ENCODE measurements at regions not wholly inside any gene's neighbourhood (a gene's known extent, or its start where the extent isn't known, plus 50 kb on each side); places are given as distances from the start of the nearest gene placed in this dataset.
A peak's percentile ranks its signal among the peaks of the same experiment; 100 is the strongest.

DNA sequence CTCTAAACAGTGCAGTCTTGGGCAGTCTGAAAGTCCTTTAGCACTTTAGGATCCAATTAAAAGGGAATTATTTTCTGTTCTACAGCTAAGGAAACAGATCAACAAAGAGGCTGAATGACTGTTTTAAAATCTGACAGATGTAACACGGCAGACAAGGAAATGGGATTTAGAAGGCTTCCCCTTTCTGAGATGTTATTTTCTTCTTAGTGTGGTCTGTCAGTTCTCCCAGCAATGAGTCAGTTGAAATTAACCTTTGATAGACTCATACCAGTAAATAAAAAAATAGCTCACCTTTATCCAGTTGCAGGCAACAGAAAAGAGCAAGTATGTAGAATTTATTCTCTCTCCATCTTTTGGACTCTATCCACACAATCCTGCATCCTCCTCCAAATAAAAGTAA, 98.1 kb downstream of the NEDD1 start:
- in situ Hi-C loops (cut with HindIII; ENCODE audit: low sequenced_read_pairs): no loop called here
- DNase-seq (ENCODE audit: low spot score): no peak

DNA sequence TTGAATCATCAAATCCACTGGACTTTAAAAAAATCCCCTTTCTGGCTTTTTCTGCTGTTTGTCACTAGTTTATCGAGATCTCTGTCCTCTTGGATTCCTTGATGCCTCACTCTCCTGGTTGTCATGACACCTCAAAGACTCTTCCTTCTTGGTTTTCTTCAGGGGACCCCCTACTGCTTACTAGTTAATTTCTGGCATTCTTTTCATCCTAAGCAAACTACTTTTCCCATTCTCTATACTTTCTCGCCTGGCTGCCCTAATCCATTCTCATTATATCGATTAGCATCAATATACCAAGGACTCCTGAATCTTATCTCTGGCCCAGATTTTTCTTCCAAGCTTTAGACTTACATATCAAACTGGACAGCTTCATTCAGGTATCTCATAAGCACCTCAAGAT, 98.6 kb downstream of the NEDD1 start:
- DNase-seq (ENCODE audit: low spot score): no peak
- in situ Hi-C loops (cut with HindIII; ENCODE audit: low sequenced_read_pairs): no loop called here

DNA sequence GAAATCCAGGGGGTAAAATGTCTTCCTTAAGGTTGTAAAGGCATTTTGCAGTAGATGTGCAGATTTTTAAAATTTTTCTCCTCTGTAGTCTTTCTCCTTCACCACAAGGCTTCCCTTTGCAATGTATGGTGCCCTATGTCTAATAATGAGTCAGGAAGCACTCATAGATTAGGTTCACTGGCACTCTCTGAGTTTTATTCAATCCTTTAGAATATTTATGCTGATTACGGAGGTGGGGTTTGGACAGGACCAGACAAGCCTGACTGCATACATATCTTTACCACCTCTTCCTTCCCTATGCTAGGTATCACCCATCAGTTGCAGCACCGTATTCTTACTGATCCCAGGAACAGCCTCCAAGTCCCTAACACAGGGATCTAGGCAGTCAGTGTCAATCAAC, 99.5 kb downstream of the NEDD1 start:
- no peak for DNase-seq (ENCODE audit: low spot score)
- in situ Hi-C loops (cut with HindIII; ENCODE audit: low sequenced_read_pairs): no loop called here

DNA sequence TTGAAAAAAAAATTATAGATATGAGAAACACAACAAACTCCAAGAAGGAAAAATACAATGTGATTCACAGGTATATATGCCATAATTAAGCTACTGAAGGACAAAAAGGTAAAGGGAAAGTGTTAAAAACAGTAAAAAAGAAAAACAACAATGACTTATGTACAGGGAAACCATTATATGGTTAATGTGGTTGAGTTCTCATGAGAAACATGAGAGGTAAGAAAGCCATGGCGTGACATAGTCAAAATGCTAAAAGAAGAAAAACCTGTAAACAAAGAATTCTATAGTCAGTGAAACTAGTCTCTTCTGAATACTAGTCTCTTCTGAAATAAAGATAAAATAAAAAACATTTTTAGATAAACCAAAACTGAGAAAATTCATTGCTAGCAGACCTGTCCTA, 109.1 kb downstream of the NEDD1 start:
- in situ Hi-C loops (cut with HindIII; ENCODE audit: low sequenced_read_pairs): no loop called here
- no peak for DNase-seq (ENCODE audit: low spot score)

DNA sequence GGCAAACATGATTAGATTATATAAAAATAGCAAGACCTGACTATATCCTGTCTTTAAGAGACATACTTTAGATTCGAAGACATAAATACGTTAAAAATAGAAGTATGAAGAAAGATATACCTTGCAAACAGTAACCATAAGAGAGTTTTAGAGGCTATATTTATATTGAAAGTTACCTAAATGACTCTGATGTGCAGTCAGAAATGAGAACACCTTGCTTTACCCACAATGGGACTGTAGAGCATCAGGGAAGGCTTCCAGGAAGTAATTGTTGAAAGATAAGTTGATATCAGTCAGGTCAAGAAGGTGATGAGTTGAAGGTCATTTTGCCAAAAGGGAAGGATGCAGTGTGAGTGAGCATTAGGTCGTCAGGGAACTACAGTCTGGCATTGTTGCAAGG, 110.2 kb downstream of the NEDD1 start:
- in situ Hi-C loops (cut with HindIII; ENCODE audit: low sequenced_read_pairs): no loop called here

DNA sequence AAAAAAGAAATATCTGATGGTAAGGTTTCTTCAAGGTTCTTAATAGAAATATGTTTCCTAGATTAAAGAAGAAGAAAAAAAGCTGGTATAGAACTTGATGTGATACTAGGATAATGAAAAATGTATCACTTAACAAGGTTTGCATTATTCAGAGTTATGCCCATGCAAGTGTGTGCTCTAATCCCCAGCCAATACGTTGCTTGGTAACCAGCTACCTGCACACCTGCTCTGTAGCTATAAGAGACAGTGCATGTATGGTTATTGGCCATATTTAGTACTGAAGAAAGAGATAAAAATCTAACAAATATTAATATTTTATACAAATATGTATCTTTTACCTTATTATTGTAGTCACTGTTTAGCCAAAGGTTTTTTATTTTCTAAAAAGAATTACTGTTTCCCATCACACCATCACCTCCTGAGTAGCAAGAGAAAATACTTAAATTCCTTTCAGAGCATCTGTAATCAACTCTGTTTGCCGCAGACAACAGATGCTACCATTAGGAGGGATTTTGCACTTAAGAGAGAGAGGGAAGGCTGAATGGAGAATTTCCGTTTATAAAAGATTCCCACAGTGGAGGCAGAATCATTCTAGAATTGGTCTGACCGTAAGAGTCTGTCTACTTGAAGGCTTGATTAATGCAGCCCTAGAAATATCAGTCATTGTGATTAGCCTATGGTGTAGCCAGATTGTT, 115.6 kb downstream of the NEDD1 start:
- in situ Hi-C loops (cut with HindIII; ENCODE audit: low sequenced_read_pairs): no loop called here
- no peak for DNase-seq (ENCODE audit: low spot score)

More for the DNA sequence above, 110.2 kb downstream of the NEDD1 start:
- DNase-seq (ENCODE audit: low spot score): no peak

DNA sequence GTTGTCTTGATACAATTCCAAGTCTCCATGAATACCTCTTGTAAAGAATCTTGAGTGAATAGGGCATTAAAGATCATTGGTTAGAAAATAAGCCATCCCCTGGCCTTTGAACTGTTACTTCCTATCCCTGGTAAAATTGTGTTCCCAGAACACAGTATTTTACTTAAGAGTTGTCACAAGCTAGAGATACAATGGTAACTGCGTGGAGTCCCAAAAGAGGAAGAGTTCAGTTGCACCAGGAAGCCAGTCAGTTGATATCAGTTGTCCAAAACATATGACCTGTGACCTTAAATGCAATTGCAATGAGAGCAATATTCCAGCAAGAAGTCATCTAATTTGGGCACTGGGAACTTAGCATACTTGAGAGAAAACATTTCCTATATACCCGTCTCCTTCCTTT, 117.3 kb downstream of the NEDD1 start:
- DNase-seq (ENCODE audit: low spot score): no peak

DNA sequence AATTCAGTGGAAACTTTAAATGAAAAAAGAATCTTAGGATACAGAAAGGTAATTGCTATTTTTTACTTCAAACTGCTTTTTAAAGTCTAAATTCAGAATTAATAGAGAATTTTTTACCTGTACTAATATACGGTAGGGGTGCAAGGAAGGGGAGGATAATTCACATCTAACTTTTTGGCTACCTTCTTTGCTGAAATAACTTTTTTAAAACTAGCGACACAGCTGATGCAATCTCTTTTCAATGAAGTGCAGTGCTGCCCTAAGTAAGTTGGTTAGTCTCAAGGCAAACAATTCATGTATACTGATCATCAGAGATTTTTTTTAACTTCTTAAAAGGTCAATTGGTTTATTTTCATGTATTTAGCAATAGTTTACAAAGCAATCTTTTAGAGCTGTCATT, 119.8 kb downstream of the NEDD1 start:
- in situ Hi-C loops (cut with HindIII; ENCODE audit: low sequenced_read_pairs): no loop called here
- DNase-seq (ENCODE audit: low spot score): no peak

More for the DNA sequence above, 117.3 kb downstream of the NEDD1 start:
- in situ Hi-C loops (cut with HindIII; ENCODE audit: low sequenced_read_pairs): no loop called here

DNA sequence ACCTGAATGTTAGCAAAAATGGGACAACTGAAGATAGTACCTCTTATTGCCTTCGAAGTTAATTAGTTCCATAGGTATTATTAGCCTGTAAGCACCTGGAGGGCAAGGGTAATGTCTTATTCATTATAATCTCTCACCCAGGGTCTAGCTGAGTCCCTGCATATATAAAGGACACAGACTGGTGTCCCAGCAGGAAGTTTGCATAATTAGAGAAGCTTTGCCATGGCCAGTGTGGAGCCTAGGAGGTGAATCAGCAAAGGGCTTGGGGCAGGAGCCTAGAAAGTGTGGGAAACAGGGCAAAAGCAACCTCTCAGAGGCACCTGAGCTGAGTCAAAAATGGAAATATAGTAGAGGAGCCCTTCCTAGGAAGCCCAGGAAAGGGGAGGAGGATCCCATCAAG, 120.4 kb downstream of the NEDD1 start:
- no peak for DNase-seq (ENCODE audit: low spot score)
- in situ Hi-C loops (cut with HindIII; ENCODE audit: low sequenced_read_pairs): no loop called here

DNA sequence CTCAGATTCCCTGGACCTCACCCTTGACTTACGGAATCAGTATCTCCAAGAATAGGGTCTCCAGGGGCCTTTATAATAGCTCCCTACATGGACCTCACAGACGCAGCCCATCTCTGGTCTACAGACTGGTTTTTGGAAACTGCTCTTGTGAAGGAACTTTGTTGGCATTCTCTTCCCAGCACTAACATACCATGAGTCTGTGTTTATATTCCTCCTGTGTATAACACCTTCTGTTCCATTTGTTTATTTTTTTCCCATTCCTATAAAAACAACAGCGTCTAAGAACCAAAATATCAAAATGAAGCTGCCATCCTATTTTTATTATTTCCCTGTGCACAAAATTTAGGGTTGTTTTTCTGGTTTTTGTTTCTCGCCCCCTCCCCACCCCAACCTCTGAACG, 131.1 kb downstream of the NEDD1 start:
- no peak for DNase-seq (ENCODE audit: low spot score)
- in situ Hi-C loops (cut with HindIII; ENCODE audit: low sequenced_read_pairs): no loop called here

DNA sequence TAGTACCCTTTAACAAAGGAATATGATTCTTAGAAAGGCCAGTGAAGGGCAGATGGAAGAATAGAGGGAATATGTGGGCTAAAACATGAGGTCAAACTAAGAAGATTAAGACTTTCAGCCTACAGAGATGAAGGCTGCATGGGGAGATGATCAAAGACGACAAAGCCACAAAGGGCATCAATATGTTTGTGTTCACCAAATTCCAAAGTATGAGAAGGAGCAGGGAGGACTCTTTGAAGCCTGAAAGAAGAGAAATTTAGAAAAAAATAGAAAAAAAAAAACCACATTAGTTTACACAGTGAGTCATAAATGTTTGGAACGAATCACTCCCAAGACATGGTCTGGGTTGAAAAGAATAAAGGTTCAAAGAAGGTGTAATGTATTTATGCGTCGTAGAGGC, 131.8 kb downstream of the NEDD1 start:
- DNase-seq (ENCODE audit: low spot score): no peak
- in situ Hi-C loops (cut with HindIII; ENCODE audit: low sequenced_read_pairs): no loop called here

DNA sequence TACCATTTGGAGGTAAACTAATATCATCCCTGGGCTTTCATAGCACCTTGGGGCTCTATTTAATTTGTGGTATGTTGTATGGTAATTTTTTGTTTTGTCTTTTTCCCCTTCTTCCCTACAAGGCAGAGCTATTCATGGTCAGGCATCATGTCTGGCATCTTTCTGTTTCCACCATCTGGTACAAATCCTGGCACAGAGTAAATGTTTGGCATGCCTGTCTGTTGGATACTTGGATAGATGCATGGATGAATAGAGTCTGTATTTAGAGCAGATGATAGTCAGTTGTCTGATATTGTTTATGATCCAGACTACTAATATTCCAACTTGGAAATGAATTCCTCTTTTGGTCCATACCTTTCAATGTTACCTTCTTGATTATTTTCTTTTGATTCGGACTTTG, 139.8 kb downstream of the NEDD1 start:
- peak; percentile 74 for DNase-seq (ENCODE audit: low spot score)
- in situ Hi-C loops (cut with HindIII; ENCODE audit: low sequenced_read_pairs): no loop called here

DNA sequence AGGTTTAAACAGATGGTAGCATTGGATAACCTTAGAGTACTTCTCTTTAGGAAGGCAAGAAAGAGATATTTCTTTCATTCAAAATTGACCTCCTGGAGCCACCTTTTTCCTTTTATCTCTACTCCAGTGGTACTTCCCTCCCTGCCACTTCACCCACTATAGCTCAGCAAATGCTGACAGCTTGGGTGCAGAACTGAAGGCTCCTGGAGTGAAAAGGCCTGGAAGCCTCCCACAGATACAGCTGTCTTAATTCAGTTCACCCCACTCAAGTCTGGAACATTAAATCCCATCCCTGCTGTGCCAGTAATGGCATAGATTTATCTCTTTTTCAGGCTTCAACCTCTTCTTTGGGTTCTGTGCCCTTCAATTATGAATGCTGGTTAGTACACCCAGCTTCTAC, 140.3 kb downstream of the NEDD1 start:
- in situ Hi-C loops (cut with HindIII; ENCODE audit: low sequenced_read_pairs): no loop called here
- no peak for DNase-seq (ENCODE audit: low spot score)

DNA sequence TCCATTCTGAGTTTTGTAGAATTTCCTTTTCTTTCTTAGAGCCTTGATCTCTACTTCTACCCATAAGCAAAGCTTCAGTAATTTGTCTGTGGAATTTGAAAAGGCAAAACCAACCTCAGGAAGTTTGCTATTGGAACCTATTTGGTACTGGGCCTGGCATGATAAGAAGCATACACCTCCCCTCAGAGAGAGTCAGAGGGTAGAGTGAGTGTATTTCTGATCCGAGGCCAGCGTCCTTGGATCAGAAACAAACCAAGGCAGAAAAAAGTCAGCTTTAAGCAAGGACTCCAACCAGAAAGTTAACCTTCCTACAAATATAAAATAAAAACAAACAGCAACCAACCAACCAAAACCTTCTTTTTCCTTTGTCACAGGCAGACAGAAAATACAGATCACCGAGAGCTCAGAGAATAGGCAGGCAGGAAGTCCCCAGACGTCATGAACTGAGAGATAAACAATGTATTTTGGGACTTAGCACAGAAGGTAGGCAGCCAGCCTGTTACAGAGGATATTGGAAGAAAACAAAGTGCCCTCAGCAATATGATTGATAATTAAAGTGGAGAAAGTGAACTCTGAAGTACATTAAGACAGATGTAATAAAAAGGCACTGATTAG, 141.5 kb downstream of the NEDD1 start:
- in situ Hi-C loops (cut with HindIII; ENCODE audit: low sequenced_read_pairs): no loop called here
- DNase-seq (ENCODE audit: low spot score): no peak

DNA sequence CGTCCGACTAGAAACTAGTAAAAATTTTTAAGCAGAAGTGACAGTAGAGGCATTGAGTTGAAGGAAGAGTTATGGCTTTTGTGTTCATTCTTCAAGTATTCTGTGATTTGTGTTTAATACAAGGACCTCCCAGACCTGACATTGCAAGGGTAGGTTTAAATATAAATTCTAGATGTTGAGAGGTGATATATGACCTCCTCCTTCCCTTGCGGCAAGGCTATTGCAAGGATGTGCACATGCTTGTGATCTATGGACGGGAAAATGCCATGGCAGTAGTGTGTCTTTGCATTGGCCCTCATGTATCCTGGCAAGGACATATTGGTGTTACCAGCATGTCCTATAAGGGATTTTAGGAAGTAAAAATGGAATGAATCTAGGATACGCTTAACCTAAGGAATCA, 143.5 kb downstream of the NEDD1 start:
- DNase-seq (ENCODE audit: low spot score): no peak
- in situ Hi-C loops (cut with HindIII; ENCODE audit: low sequenced_read_pairs): no loop called here

DNA sequence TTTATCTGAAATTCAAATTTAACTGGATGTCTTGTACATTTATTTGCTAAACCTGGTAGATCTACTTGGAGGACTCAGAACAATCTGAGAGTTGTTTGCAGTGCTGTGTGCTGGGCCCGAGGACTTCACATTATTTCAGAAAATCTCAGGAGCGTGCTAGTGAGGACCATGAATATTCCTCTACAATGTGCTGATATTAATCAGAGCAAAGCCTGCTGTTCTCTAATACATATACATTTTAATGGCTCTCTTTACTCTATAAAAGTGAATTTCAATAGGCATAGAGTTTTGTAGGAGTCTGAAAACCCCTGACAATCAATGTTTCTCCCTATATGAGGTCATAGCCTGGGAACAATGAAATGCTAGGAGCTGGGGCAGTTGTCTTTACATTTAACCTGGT, 144.3 kb downstream of the NEDD1 start:
- DNase-seq (ENCODE audit: low spot score): no peak
- in situ Hi-C loops (cut with HindIII; ENCODE audit: low sequenced_read_pairs): no loop called here

DNA sequence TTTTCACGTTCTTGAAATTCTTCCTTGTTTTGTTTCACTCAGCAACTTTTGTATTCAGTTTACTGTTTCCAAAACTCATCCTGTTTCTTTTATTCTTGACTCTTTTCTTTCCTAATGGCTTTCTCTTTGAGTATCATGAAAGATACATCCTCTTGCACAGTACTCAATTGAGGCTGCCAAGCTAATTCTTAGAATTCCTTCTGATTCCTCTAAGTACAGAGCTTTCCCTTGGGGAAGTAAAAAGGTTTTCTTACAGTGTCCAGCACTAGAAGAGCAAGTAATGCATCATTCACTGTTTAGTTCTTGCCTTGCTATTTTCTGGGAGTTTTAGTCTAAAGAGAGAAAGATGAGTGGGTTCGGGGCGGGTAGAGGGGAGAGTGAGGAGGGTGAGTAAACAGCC, 154.1 kb downstream of the NEDD1 start:
- no peak for DNase-seq (ENCODE audit: low spot score)
- in situ Hi-C loops (cut with HindIII; ENCODE audit: low sequenced_read_pairs): no loop called here

DNA sequence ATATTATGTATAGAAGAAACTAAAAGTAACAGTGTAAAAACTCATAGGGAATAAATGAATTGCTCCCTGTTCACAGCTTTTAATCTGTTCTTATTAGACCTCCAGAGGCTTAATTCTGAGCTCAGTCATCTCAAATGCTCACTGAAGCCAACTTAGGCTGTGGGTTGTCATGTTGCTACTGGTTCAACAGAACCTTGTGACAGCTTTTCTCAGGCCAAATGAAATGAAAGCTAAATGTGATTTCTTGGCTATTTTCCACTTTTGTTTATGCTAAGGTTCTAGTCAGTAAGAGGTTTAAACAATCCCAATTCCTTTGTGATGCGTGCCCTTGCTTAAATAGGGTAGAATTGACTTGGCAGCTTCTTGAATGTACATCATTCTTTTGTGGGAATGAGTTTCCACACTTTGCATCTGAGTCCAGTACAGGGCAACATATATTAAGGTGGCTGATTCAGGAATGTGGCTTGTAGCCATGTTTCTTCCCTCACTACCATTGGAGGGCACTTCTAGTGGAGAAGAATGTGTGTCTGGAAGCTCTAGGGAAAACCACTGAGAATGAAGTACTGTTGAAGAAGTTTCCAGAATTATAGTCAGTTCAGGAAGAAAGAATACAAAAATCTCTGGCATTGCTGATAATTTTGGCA, 156.4 kb downstream of the NEDD1 start:
- no peak for DNase-seq (ENCODE audit: low spot score)
- in situ Hi-C loops (cut with HindIII; ENCODE audit: low sequenced_read_pairs): no loop called here

DNA sequence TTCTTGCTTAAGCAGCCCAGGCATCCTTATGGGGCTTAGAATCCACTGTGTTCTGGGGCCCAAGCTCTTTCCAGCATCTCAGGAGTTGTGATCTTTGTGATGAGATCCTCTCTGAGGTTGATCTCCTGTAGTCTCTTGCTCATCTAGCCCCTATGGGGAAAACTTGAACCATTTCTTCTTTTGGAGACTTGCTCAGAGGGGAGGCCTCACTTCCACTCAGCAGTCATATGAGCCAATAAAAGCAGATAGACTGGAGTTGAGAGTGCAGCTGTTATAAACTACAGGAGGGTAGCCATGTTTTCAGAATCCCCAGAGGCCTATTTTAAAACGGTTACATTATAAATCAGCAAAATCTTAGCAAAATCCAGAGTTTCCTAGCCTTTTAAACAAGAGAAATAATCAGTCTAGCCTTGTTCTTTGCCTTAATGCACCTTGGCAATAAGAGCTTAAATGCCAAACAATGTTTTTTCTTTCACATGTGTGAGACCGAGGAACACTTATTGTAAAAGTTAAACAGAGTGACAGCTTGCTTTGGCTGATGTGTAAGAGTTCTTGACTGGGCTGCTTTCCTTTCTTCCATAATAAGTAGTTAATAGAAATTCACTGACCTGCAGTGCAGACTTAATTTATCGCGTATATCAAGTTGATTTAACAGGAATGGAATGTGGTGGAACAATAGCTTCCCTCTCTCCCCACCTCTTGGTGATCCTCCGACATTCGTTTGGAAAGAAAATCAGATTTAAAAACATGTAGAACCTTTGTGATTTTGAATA, 168.3 kb downstream of the NEDD1 start:
- in situ Hi-C loops (cut with HindIII; ENCODE audit: low sequenced_read_pairs): no loop called here
- DNase-seq (ENCODE audit: low spot score): no peak

DNA sequence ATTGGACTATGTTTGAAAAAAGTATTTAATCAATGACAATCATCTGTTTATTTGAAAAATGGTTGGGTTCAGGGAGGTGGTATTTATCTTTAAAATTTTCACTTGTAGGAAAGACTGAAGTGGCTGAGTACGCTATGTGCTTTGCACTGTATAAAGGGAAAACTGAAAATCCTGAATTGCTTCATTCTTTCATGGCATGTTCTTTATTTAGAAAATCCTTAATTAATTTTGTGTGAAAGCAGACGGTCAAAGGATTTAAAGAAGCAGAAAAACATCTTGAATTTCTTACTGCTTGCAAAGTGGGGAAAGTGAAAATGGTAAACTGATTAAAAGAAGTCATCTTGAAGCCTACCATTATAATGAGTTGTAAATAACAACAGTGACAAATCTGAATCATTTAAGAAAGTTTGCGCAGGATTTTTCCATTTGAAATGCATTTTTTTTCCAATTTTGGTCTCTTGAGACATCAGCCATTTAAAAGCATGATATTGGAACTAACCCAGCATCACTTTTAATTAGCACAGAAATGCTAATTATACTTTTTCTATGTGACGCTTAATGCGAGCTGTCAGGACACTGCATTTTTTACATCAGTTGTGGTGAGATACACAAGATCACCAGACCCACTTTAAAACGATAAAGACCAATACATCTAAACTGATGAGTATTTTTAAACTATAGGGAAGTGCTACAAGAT, 169.0 kb downstream of the NEDD1 start:
- in situ Hi-C loops (cut with HindIII; ENCODE audit: low sequenced_read_pairs): no loop called here
- DNase-seq (ENCODE audit: low spot score): no peak
